SK-N-SH (cell line): ENCODE measurements at regions not wholly inside any gene's neighbourhood (a gene's known extent, or its start where the extent isn't known, plus 50 kb on each side); places are given as distances from the start of the nearest gene placed in this dataset.

ENCODE experiments used
- CTCF ChIA-PET: fragments of 300-600, 350-600 bp; formaldehyde crosslinking; extraction: SDS; loops from one replicate; lab custom pipeline; 2021; lab: Yijun Ruan, JAX
- POLR2A ChIA-PET: fragments of 350-600 bp; sonication (Branson Sonifier 250); formaldehyde crosslinking; extraction: SDS; loops from one replicate; lab custom pipeline; 2020; ENCODE audit warnings: antibody characterized with exemption, inconsistent platforms; lab: Yijun Ruan, JAX
- DNase-seq: peaks from one replicate; pipeline ENCODE4 v3.0.0; 2012
- H2AFZ ChIP-seq: fragments of 200-600 bp; sonication (generic); 2 replicates; pipeline ENCODE4 v1.8.1; 2016; ENCODE audit warnings: antibody characterized with exemption, mild to moderate bottlenecking, low read depth
- H3F3A ChIP-seq: fragments of 200-600 bp; sonication (generic); replicated peaks from 2 replicates; pipeline ENCODE3; 2016; ENCODE audit warnings: antibody characterized with exemption, mild to moderate bottlenecking; ENCODE audit not compliant: insufficient read depth
- H3K27ac ChIP-seq, 2 experiments: fragments of 200-500 bp in 1 of 2; fragments of 200-600 bp in 1 of 2; sonication (Bioruptor generic) in 1 of 2; sonication (generic), shearing (Covaris generic) in 1 of 2; 2 replicates each; pipeline versions ENCODE4 v1.5.1 to v1.6.1; 2014 to 2016; ENCODE audit warnings: low read depth in 2 of 2, inconsistent platforms in 1 of 2, low read length in 1 of 2, mild to moderate bottlenecking in 1 of 2, mixed read lengths in 1 of 2
- H3K27me3 ChIP-seq: fragments of 200-600 bp; sonication (generic), shearing (Covaris generic); 2 replicates; pipeline ENCODE4 v1.6.1; 2016; ENCODE audit warnings: mixed run types; ENCODE audit not compliant: insufficient read depth
- H3K36me3 ChIP-seq, 2 experiments: fragments of 200-500 bp in 1 of 2; fragments of 200-600 bp in 1 of 2; sonication (Bioruptor generic) in 1 of 2; sonication (generic) in 1 of 2; replicated peaks in 1 of 2; 2 replicates each; pipeline versions ENCODE3 to v1.5.1; 2014 to 2016; ENCODE audit warnings: low read length in 1 of 2, mild to moderate bottlenecking in 1 of 2; ENCODE audit not compliant: insufficient read depth in 2 of 2, control insufficient read depth in 1 of 2
- H3K4me1 ChIP-seq, 2 experiments: fragments of 200-500 bp in 1 of 2; fragments of 200-600 bp in 1 of 2; sonication (Bioruptor generic) in 1 of 2; sonication (generic), shearing (Covaris generic) in 1 of 2; 2 replicates each; pipeline versions ENCODE4 v1.5.1 to v1.6.1; 2014 to 2016; ENCODE audit warnings: low read depth in 1 of 2, low read length in 1 of 2, mixed run types in 1 of 2; ENCODE audit not compliant: insufficient read depth in 2 of 2, control insufficient read depth in 1 of 2
- H3K4me2 ChIP-seq: fragments of 200-600 bp; sonication (generic), shearing (Covaris generic); 2 replicates; pipeline ENCODE4 v1.6.1; 2017; ENCODE audit warnings: mixed run types
- H3K4me3 ChIP-seq, 2 experiments: fragments of 200-500 bp in 1 of 2; fragments of 200-600 bp in 1 of 2; sonication (Bioruptor generic) in 1 of 2; sonication (generic), shearing (Covaris generic) in 1 of 2; 2 replicates each; pipeline versions ENCODE4 v1.5.1 to v1.8.1; 2014 to 2016; ENCODE audit warnings: low read depth in 2 of 2, inconsistent platforms in 1 of 2, low read length in 1 of 2, mild to moderate bottlenecking in 1 of 2, mixed read lengths in 1 of 2, moderate library complexity in 1 of 2
- H3K79me2 ChIP-seq: fragments of 200-600 bp; sonication (generic); 2 replicates; pipeline ENCODE4 v1.8.1; 2017; ENCODE audit warnings: mild to moderate bottlenecking; ENCODE audit not compliant: insufficient read depth
- H3K9ac ChIP-seq: fragments of 200-600 bp; sonication (generic); 2 replicates; pipeline ENCODE4 v1.6.1; 2017; ENCODE audit warnings: mixed run types
- H3K9me2 ChIP-seq: fragments of 200-600 bp; sonication (generic); 2 replicates; pipeline ENCODE4 v1.6.1; 2017; ENCODE audit warnings: mixed run types
- H3K9me3 ChIP-seq: fragments of 200-600 bp; sonication (generic); 2 replicates; pipeline ENCODE4 v1.6.1; 2017; ENCODE audit warnings: mixed run types, mild to moderate bottlenecking, moderate library complexity
- H4K20me1 ChIP-seq: fragments of 200-600 bp; sonication (generic); 2 replicates; pipeline ENCODE4 v1.6.1; 2017; ENCODE audit warnings: mild to moderate bottlenecking, mixed run types; ENCODE audit not compliant: insufficient read depth
- CHD2 ChIP-seq: fragments of 150-350 bp; IDR thresholded peaks from 2 replicates; pipeline ENCODE4 v1.6.1; 2018; ENCODE audit warnings: low read length; ENCODE audit not compliant: partially characterized antibody
- FOSL2 ChIP-seq: IDR thresholded peaks from 2 replicates; pipeline ENCODE4 v1.4.0; 2012; ENCODE audit warnings: low read depth, mild to moderate bottlenecking, moderate library complexity, borderline replicate concordance
- FOXJ3 ChIP-seq: sonication (generic); formaldehyde crosslinking; IDR thresholded peaks from 2 replicates; pipeline ENCODE4 v1.5.1; 2020; ENCODE audit warnings: mild to moderate bottlenecking, missing genetic modification reagents
- FOXM1 ChIP-seq: IDR thresholded peaks from 2 replicates; pipeline ENCODE4 v1.4.0; 2012; ENCODE audit warnings: low read depth, mild to moderate bottlenecking
- GABPA ChIP-seq: IDR thresholded peaks from 2 replicates; pipeline ENCODE4 v1.4.0; 2012; ENCODE audit warnings: low read depth, mild to moderate bottlenecking
- GATA2 ChIP-seq: sonication (generic); formaldehyde crosslinking; IDR thresholded peaks from 2 replicates; pipeline ENCODE4 v1.5.0; 2020; ENCODE audit warnings: mild to moderate bottlenecking, missing genetic modification reagents
- MAX ChIP-seq: IDR thresholded peaks from 2 replicates; pipeline ENCODE4 v1.4.0; 2012; ENCODE audit warnings: low read depth
- NFIC ChIP-seq: IDR thresholded peaks from 2 replicates; pipeline ENCODE4 v1.4.0; 2012; ENCODE audit warnings: borderline replicate concordance
- POLR2AphosphoS5 ChIP-seq: IDR thresholded peaks from 2 replicates; pipeline ENCODE4 v1.6.1; 2012; ENCODE audit warnings: low read depth, low read length
- RAD21 ChIP-seq: IDR thresholded peaks from 2 replicates; pipeline ENCODE4 v1.6.1; 2012; ENCODE audit warnings: mild to moderate bottlenecking, low read length
- RCOR1 ChIP-seq: fragments of 150-350 bp; IDR thresholded peaks from 2 replicates; pipeline ENCODE4 v1.6.1; 2017; ENCODE audit warnings: antibody characterized with exemption, low read length
- RXRA ChIP-seq: IDR thresholded peaks from 2 replicates; pipeline ENCODE4 v1.4.0; 2012; ENCODE audit warnings: low read depth, mild to moderate bottlenecking, borderline replicate concordance
- SIN3A ChIP-seq: IDR thresholded peaks from 2 replicates; pipeline ENCODE4 v1.6.1; 2012; ENCODE audit warnings: low read depth, mild to moderate bottlenecking, low read length, moderate library complexity, borderline replicate concordance
- USF2 ChIP-seq: fragments of 150-350 bp; IDR thresholded peaks from 2 replicates; pipeline ENCODE4 v1.6.1; 2017; ENCODE audit warnings: antibody characterized with exemption, low read length, low read depth, borderline replicate concordance
- WGBS: methylation state at CpG from one replicate; pipeline ENCODE4 v1.1.6; 2017; ENCODE audit warnings: low lambda C conversion rate; 5-methylcytosine and 5-hydroxymethylcytosine counted together
- TF ChIP-seq, protein P1 (sequence below): IDR thresholded peaks from 2 replicates; pipeline ENCODE4; 2012
- TF ChIP-seq, protein P2 (sequence below): IDR thresholded peaks from 2 replicates; pipeline ENCODE4 v1.4.0; 2012; ENCODE audit warnings: low read depth, borderline replicate concordance

- no peak for DNase-seq
- H2AFZ ChIP-seq: no peak overlapping the region
- CTCF ChIA-PET: no interaction called here
- no peaks in the 10 kb centered on the region for H3K27me3 ChIP-seq
- no peaks in the 10 kb centered on the region for H3K9me2 ChIP-seq
- no peak overlapping the region for H3K27ac ChIP-seq
- 91% methylated on average over 14 of the region's 14 CpGs for WGBS
- no peak overlapping the region for H3K4me3 ChIP-seq
- H3K79me2 ChIP-seq: no peaks in the 10 kb centered on the region
- no peak for TF ChIP-seq RCOR1
- no peak for TF ChIP-seq MAX
- no peak for TF ChIP-seq FOXJ3
- TF ChIP-seq FOXM1: no peak
- no peak for TF ChIP-seq GABPA
- no peak for TF ChIP-seq CHD2
- TF ChIP-seq SIN3A: no peak
- TF ChIP-seq, protein P1, sequence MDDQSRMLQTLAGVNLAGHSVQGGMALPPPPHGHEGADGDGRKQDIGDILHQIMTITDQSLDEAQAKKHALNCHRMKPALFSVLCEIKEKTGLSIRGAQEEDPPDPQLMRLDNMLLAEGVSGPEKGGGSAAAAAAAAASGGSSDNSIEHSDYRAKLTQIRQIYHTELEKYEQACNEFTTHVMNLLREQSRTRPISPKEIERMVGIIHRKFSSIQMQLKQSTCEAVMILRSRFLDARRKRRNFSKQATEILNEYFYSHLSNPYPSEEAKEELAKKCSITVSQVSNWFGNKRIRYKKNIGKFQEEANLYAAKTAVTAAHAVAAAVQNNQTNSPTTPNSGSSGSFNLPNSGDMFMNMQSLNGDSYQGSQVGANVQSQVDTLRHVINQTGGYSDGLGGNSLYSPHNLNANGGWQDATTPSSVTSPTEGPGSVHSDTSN: no peak
- no peak for TF ChIP-seq USF2
- TF ChIP-seq NFIC: no peak
- TF ChIP-seq FOSL2: no peak
- no peak for TF ChIP-seq GATA2 (CRISPR knock-in tag)
- no peak for TF ChIP-seq RAD21
- TF ChIP-seq, protein P2, sequence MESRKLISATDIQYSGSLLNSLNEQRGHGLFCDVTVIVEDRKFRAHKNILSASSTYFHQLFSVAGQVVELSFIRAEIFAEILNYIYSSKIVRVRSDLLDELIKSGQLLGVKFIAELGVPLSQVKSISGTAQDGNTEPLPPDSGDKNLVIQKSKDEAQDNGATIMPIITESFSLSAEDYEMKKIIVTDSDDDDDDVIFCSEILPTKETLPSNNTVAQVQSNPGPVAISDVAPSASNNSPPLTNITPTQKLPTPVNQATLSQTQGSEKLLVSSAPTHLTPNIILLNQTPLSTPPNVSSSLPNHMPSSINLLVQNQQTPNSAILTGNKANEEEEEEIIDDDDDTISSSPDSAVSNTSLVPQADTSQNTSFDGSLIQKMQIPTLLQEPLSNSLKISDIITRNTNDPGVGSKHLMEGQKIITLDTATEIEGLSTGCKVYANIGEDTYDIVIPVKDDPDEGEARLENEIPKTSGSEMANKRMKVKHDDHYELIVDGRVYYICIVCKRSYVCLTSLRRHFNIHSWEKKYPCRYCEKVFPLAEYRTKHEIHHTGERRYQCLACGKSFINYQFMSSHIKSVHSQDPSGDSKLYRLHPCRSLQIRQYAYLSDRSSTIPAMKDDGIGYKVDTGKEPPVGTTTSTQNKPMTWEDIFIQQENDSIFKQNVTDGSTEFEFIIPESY: no peak
- no peak for TF ChIP-seq POLR2AphosphoS5
- no peak for TF ChIP-seq RXRA
- H3K9ac ChIP-seq: no peak overlapping the region
- no peaks in the 10 kb centered on the region for H3K9me3 ChIP-seq
- peaks cover 11% of the 10 kb centered on the region for H3F3A ChIP-seq
- peaks cover 0 to 21% of the 10 kb centered on the region in 2 experiments; a peak in 3 of 4 replicates for H3K4me1 ChIP-seq
- no peaks in the 10 kb centered on the region for H4K20me1 ChIP-seq
- POLR2A ChIA-PET: no interaction called here
- no peaks in the 10 kb centered on the region for H3K36me3 ChIP-seq
- H3K4me2 ChIP-seq: no peak overlapping the region
Measured at GRCh38 chr10:30190577-30191552, 131.5 kb upstream of the JCAD start.
